H1 (cell line): ENCODE measurements at regions not wholly inside any gene's neighbourhood (a gene's known extent, or its start where the extent isn't known, plus 50 kb on each side); places are given as distances from the start of the nearest gene placed in this dataset.

Experiments
- CTCF ChIA-PET: fragments of 300-600 bp; sonication (Branson Sonifier 250); formaldehyde crosslinking; loops from one replicate; lab custom pipeline; 2021; ENCODE audit not compliant: partially characterized antibody; lab: Charles Lee
- POLR2A ChIA-PET: fragments of 300-600 bp; sonication (Branson Sonifier 250); formaldehyde crosslinking; loops from one replicate; lab custom pipeline; 2021; ENCODE audit warnings: inconsistent platforms; ENCODE audit not compliant: partially characterized antibody; lab: Charles Lee
- DNase-seq, 2 experiments: peaks; one replicate each; pipeline versions ENCODE4 v3.0.0 to v3.0.0-alpha.2; 2010 to 2022; ENCODE audit warnings: low spot score in 2 of 2, low read depth in 1 of 2, mixed read lengths in 1 of 2
- FAIRE-seq: peaks from 2 replicates; lab custom pipeline; 2011; peaks lifted over from hg19 to GRCh38; lab: Jason Lieb, UNC
- H2AFZ ChIP-seq: 2 replicates; pipeline ENCODE4 v1.8.1; 2012; ENCODE audit warnings: low read length, inconsistent platforms
- H2AK5ac ChIP-seq: 2 replicates; pipeline ENCODE4 v1.6.1; 2013; ENCODE audit warnings: low read depth, low read length
- H2BK120ac ChIP-seq: replicated peaks from 2 replicates; pipeline ENCODE3; 2013; ENCODE audit warnings: low read depth, low read length, inconsistent platforms
- H2BK12ac ChIP-seq: 2 replicates; pipeline ENCODE4 v1.6.1; 2013; ENCODE audit warnings: low read depth, low read length
- H2BK15ac ChIP-seq: 2 replicates; pipeline ENCODE4 v1.6.1; 2013; ENCODE audit warnings: low read length
- H2BK20ac ChIP-seq: 2 replicates; pipeline ENCODE4 v1.6.1; 2013; ENCODE audit warnings: low read length
- H2BK5ac ChIP-seq: 2 replicates; pipeline ENCODE4 v1.6.1; 2013; ENCODE audit warnings: low read depth, low read length
- H3K14ac ChIP-seq: 2 replicates; pipeline ENCODE4 v1.6.1; 2013; ENCODE audit warnings: inconsistent platforms; ENCODE audit not compliant: insufficient read length
- H3K18ac ChIP-seq: 2 replicates; pipeline ENCODE4 v1.6.1; 2013; ENCODE audit warnings: low read length; ENCODE audit errors: extremely low read depth
- H3K23ac ChIP-seq: 2 replicates; pipeline ENCODE4 v1.6.1; 2013; ENCODE audit warnings: inconsistent platforms; ENCODE audit not compliant: insufficient read length
- H3K23me2 ChIP-seq: 2 replicates; pipeline ENCODE4 v1.6.1; 2013; ENCODE audit warnings: low read depth, low read length
- H3K27ac ChIP-seq: 2 replicates; pipeline ENCODE4 v1.6.1; 2011; ENCODE audit warnings: low read depth, low read length, inconsistent platforms
- H3K27me3 ChIP-seq, 4 experiments: replicated peaks in 1 of 4; 1 replicate in 1 of 4; 2 replicates in 3 of 4; pipeline versions ENCODE4 v1.6.1 to v1.8.1; 2011 to 2013; ENCODE audit warnings: low read length in 3 of 4, mild to moderate bottlenecking in 3 of 4, inconsistent platforms in 2 of 4, mixed read lengths in 2 of 4, moderate library complexity in 1 of 4; ENCODE audit not compliant: control insufficient read depth in 3 of 4, insufficient read depth in 3 of 4; ENCODE audit errors: extremely low read depth in 1 of 4
- H3K36me3 ChIP-seq, 4 experiments: 2 replicates each; pipeline versions ENCODE4 v1.6.1 to v1.8.1; 2011 to 2013; ENCODE audit warnings: mild to moderate bottlenecking in 4 of 4, low read length in 3 of 4, moderate library complexity in 2 of 4, control low read depth in 1 of 4, inconsistent platforms in 1 of 4; ENCODE audit not compliant: insufficient read depth in 4 of 4, control insufficient read depth in 2 of 4
- H3K4ac ChIP-seq: replicated peaks from 2 replicates; pipeline ENCODE3; 2013; ENCODE audit warnings: low read length, low read depth, mixed read lengths, inconsistent platforms; ENCODE audit not compliant: insufficient read length
- H3K4me1 ChIP-seq, 4 experiments: replicated peaks in 1 of 4; 1 replicate in 1 of 4; 2 replicates in 3 of 4; pipeline versions ENCODE4 v1.6.1 to v1.8.1; 2011 to 2013; ENCODE audit warnings: low read length in 3 of 4, inconsistent platforms in 2 of 4, mixed read lengths in 1 of 4; ENCODE audit not compliant: insufficient read depth in 4 of 4, control insufficient read depth in 3 of 4
- H3K4me2 ChIP-seq, 2 experiments: 2 replicates each; pipeline versions ENCODE4 v1.6.1 to v1.8.1; 2011 to 2013; ENCODE audit warnings: low read depth in 2 of 2, low read length in 2 of 2, control low read depth in 1 of 2, inconsistent platforms in 1 of 2, mild to moderate bottlenecking in 1 of 2; ENCODE audit not compliant: insufficient read depth in 1 of 2
- H3K4me3 ChIP-seq, 4 experiments: fragments of 200-600, 300-600 bp in 1 of 4; sonication (generic), shearing (Covaris generic), sonication (Bioruptor Twin) in 1 of 4; 2 replicates each; pipeline versions ENCODE4 v1.5.1 to v1.8.1; 2011 to 2016; ENCODE audit warnings: low read length in 4 of 4, low read depth in 3 of 4, control low read depth in 2 of 4, inconsistent platforms in 2 of 4, mild to moderate bottlenecking in 2 of 4, mixed read lengths in 1 of 4, moderate library complexity in 1 of 4; ENCODE audit not compliant: insufficient read depth in 2 of 4; ENCODE audit errors: extremely low read depth in 1 of 4
- H3K56ac ChIP-seq: replicated peaks from 2 replicates; pipeline ENCODE3; 2013; ENCODE audit warnings: low read depth, mild to moderate bottlenecking, mixed read lengths, low read length, inconsistent platforms; ENCODE audit not compliant: insufficient read length
- H3K79me1 ChIP-seq: 2 replicates; pipeline ENCODE4 v1.6.1; 2013; ENCODE audit warnings: low read depth, low read length, control low read depth
- H3K79me2 ChIP-seq, 2 experiments: 2 replicates each; pipeline versions ENCODE4 v1.6.1 to v1.8.1; 2012 to 2013; ENCODE audit warnings: low read length in 2 of 2, mild to moderate bottlenecking in 2 of 2, inconsistent platforms in 1 of 2; ENCODE audit not compliant: insufficient read depth in 2 of 2, control insufficient read depth in 1 of 2
- H3K9ac ChIP-seq, 4 experiments: replicated peaks in 1 of 4; 1 replicate in 1 of 4; 2 replicates in 3 of 4; pipeline versions ENCODE4 v1.6.1 to v1.8.1; 2011 to 2013; ENCODE audit warnings: low read depth in 3 of 4, low read length in 3 of 4, control low read depth in 2 of 4, mild to moderate bottlenecking in 2 of 4, moderate library complexity in 2 of 4, inconsistent platforms in 1 of 4; ENCODE audit errors: extremely low read depth in 1 of 4
- H3K9me3 ChIP-seq, 2 experiments: 2 replicates each; pipeline versions ENCODE4 v1.6.1 to v1.8.1; 2012 to 2013; ENCODE audit warnings: mild to moderate bottlenecking in 2 of 2, moderate library complexity in 2 of 2, control low read depth in 1 of 2, inconsistent platforms in 1 of 2, low read depth in 1 of 2, low read length in 1 of 2, mixed read lengths in 1 of 2; ENCODE audit not compliant: insufficient read depth in 2 of 2
- H4K20me1 ChIP-seq, 2 experiments: replicated peaks in 1 of 2; 2 replicates each; pipeline versions ENCODE3 to v1.8.1; 2011 to 2013; ENCODE audit warnings: inconsistent platforms in 2 of 2, low read length in 2 of 2, mild to moderate bottlenecking in 1 of 2; ENCODE audit not compliant: insufficient read depth in 2 of 2, control insufficient read depth in 1 of 2
- H4K5ac ChIP-seq: 2 replicates; pipeline ENCODE4 v1.6.1; 2013; ENCODE audit warnings: low read length, low read depth, mixed read lengths, inconsistent platforms; ENCODE audit not compliant: insufficient read length
- H4K8ac ChIP-seq: 2 replicates; pipeline ENCODE4 v1.8.0; 2013; ENCODE audit warnings: mild to moderate bottlenecking, moderate library complexity, low read length, inconsistent platforms; ENCODE audit not compliant: insufficient read depth; ENCODE audit errors: extremely low read depth
- H4K91ac ChIP-seq: replicated peaks from 2 replicates; pipeline ENCODE3; 2013; ENCODE audit warnings: low read length, mixed read lengths, inconsistent platforms; ENCODE audit not compliant: insufficient read length
- ASH2L ChIP-seq: fragments of 200-600, 300-600 bp; sonication (generic); IDR thresholded peaks from one replicate; pipeline ENCODE4 v1.7.1; 2017; ENCODE audit warnings: low read length
- ATF3 ChIP-seq: IDR thresholded peaks from 2 replicates; pipeline ENCODE4 v1.6.1; 2011; ENCODE audit warnings: low read depth, mild to moderate bottlenecking, low read length; ENCODE audit not compliant: insufficient read depth
- BCL11A ChIP-seq, 2 experiments: IDR thresholded peaks; one replicate each; pipeline ENCODE4 v1.6.1; 2011; ENCODE audit warnings: low read depth in 2 of 2, low read length in 2 of 2, mild to moderate bottlenecking in 2 of 2
- CBX8 ChIP-seq: fragments of 300-800, 300-1000 bp; sonication (generic); IDR thresholded peaks from 2 replicates; pipeline ENCODE4 v1.7.1; 2016; ENCODE audit warnings: low read depth, low read length, borderline replicate concordance
- EP300 ChIP-seq, 2 experiments: IDR thresholded peaks; 1 replicate in 1 of 2; 2 replicates in 1 of 2; pipeline ENCODE4 v1.6.1; 2011 to 2012; ENCODE audit warnings: low read depth in 2 of 2, low read length in 2 of 2, mild to moderate bottlenecking in 2 of 2, borderline replicate concordance in 1 of 2, inconsistent platforms in 1 of 2, moderate library complexity in 1 of 2
- GTF2F1 ChIP-seq: IDR thresholded peaks from 2 replicates; pipeline ENCODE4 v1.6.1; 2012; ENCODE audit warnings: low read depth, low read length, improper control_type of control experiment, borderline replicate concordance
- JUND ChIP-seq: IDR thresholded peaks from 2 replicates; pipeline ENCODE4 v1.6.1; 2011; ENCODE audit warnings: mild to moderate bottlenecking, improper control_type of control experiment, low read length
- NANOG ChIP-seq: IDR thresholded peaks from 2 replicates; pipeline ENCODE4 v1.6.1; 2011; ENCODE audit warnings: low read length, low read depth, mild to moderate bottlenecking, inconsistent platforms; ENCODE audit not compliant: insufficient read depth, poor library complexity, severe bottlenecking
- POLR2A ChIP-seq, 2 experiments: IDR thresholded peaks; 1 replicate in 1 of 2; 2 replicates in 1 of 2; pipeline ENCODE4 v1.6.1; 2011; ENCODE audit warnings: low read depth in 2 of 2, low read length in 2 of 2, mild to moderate bottlenecking in 2 of 2; ENCODE audit errors: control extremely low read depth in 1 of 2
- POLR2AphosphoS5 ChIP-seq: IDR thresholded peaks from 2 replicates; pipeline ENCODE4 v1.6.1; 2011; ENCODE audit warnings: low read depth, low read length
- POU5F1 ChIP-seq: IDR thresholded peaks from 2 replicates; pipeline ENCODE4 v1.6.1; 2011; ENCODE audit warnings: low read depth, mild to moderate bottlenecking, low read length, moderate library complexity
- RAD21 ChIP-seq, 2 experiments: IDR thresholded peaks in 1 of 2; conservative IDR thresholded peaks in 1 of 2; 2 replicates each; pipeline ENCODE4 v1.6.1; 2011; ENCODE audit warnings: low read depth in 2 of 2, low read length in 2 of 2, improper control_type of control experiment in 1 of 2, inconsistent platforms in 1 of 2, mild to moderate bottlenecking in 1 of 2, moderate library complexity in 1 of 2
- RBBP5 ChIP-seq: IDR thresholded peaks from 2 replicates; pipeline ENCODE4 v1.7.1; 2012; ENCODE audit warnings: low read depth, mild to moderate bottlenecking, inconsistent platforms, low read length, moderate library complexity, borderline replicate concordance
- SP1 ChIP-seq: IDR thresholded peaks from 2 replicates; pipeline ENCODE4 v1.6.1; 2011; ENCODE audit warnings: low read depth, low read length
- TAF7 ChIP-seq: optimal IDR thresholded peaks from 2 replicates; pipeline ENCODE3; 2011; ENCODE audit warnings: low read depth, mild to moderate bottlenecking, inconsistent platforms, low read length, moderate library complexity, borderline replicate concordance
- WGBS, 2 experiments: shearing (Covaris generic) in 1 of 2; methylation state at CpG; one replicate each; pipeline versions ENCODE4 v1.1.6 to v1.1.7; 2013 to 2015; ENCODE audit warnings: low lambda C conversion rate in 2 of 2, mixed read lengths in 2 of 2, inconsistent platforms in 1 of 2, low coverage in 1 of 2, missing lambda C conversion rate in 1 of 2; ENCODE audit not compliant: insufficient replicate concordance in 2 of 2, insufficient coverage in 1 of 2, insufficient read length in 1 of 2; ENCODE audit errors: extremely low coverage in 1 of 2, missing lambda C conversion rate in 1 of 2; 5-methylcytosine and 5-hydroxymethylcytosine counted together

DNA sequence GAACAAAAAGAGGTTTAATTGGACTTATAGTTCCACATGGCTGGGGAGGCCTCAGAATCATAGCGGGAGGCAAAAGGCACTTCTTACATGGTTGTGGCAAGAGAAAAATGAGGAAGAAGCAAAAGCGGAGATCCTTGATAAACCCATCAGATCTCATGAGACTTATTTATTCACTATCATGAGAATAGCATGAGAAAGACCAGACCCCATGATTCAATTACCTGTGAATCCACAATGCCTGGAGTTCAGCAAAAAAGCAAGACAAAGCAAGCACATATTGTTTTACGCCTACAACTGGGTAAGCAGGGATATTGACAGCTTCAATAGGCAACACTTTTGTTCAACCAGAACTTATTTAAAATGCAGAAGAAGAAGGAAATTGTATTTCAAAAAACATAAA is 218.2 kb downstream of the RPL10L start:
- WGBS, 2 experiments, result 81% methylated on average over 3 of the region's 3 CpGs; no CpG with 5 or more reads in 1 of the 2 experiments
- POLR2A ChIA-PET, result no interaction called here
- TF ChIP-seq EP300 (IDR thresholded peaks at IDR 0.05; ENCODE audit: borderline replicate concordance in 1 of 2, low read depth in 2 of 2, low read length in 2 of 2) (no peak), TAF7 (no peak), CBX8 (no peak), ATF3 (no peak), RBBP5 (no peak), ASH2L (no peak), POU5F1 (no peak), NANOG (no peak), BCL11A (IDR thresholded peaks at IDR 0.05; ENCODE audit: low read depth in 2 of 2, low read length in 2 of 2) (no peak), GTF2F1 (no peak), POLR2AphosphoS5 (no peak), SP1 (no peak), POLR2A (IDR thresholded peaks at IDR 0.05; ENCODE audit: control extremely low read depth in 1 of 2, low read depth in 2 of 2, low read length in 2 of 2) (no peak), RAD21 (IDR thresholded peaks at IDR 0.05 in 1 of 2, conservative IDR thresholded peaks at IDR 0.05 in 1 of 2; ENCODE audit: low read depth in 2 of 2, low read length in 2 of 2) (no peak), JUND (no peak)

More for the DNA sequence above, 218.2 kb downstream of the RPL10L start:
- Histone ChIP-seq H4K8ac (no peak overlapping the region), H2BK5ac (no peak overlapping the region), H3K14ac (no peak overlapping the region), H3K36me3 (no peaks in the 10 kb centered on the region), H2BK120ac (no peak overlapping the region), H2AK5ac (no peak overlapping the region), H2BK20ac (no peak overlapping the region), H4K91ac (no peak overlapping the region), H3K79me1 (no peaks in the 10 kb centered on the region), H2BK15ac (no peak overlapping the region), H3K4me2 (no peak overlapping the region), H3K9me3 (no peaks in the 10 kb centered on the region), H3K23me2 (no peaks in the 10 kb centered on the region), H3K4me3 (no peak overlapping the region), H3K4me1 (peaks cover 3 to 6% (median 4%) of the 10 kb centered on the region in 4 experiments; a peak in 5 of 7 replicates), H3K27me3 (no peaks in the 10 kb centered on the region), H3K27ac (no peak overlapping the region), H2BK12ac (no peak overlapping the region), H3K4ac (no peak overlapping the region), H2AFZ (no peak overlapping the region), H4K20me1 (no peaks in the 10 kb centered on the region), H3K9ac (no peak overlapping the region), H4K5ac (no peak overlapping the region), H3K79me2 (no peaks in the 10 kb centered on the region), H3K23ac (no peak overlapping the region), H3K56ac (no peak overlapping the region), H3K18ac (no peak overlapping the region)
- DNase-seq, result no peak
- CTCF ChIA-PET, result no interaction called here
- FAIRE-seq, result no peak
